RWPE2 (cell line): ENCODE measurements at regions not wholly inside any gene's neighbourhood (a gene's known extent, or its start where the extent isn't known, plus 50 kb on each side); places are given as distances from the start of the nearest gene placed in this dataset.
"Not testable (repeated sequence)": the region's sequence is repeated elsewhere in the genome, so short reads cannot be mapped to it uniquely, and the experiment has no call there.

Source experiments
- ATAC-seq: fragments of 200-7000 bp; cut with Tn5 transposase; 3 replicates; pipeline ENCODE4 v1.9.1; 2021; ENCODE audit warnings: low read depth
- DNase-seq: peaks from one replicate; pipeline ENCODE4 v3.0.0-alpha.2; 2020; ENCODE audit warnings: low spot score
- H3K27ac ChIP-seq: fragments of 450-650 bp; 2 replicates; pipeline ENCODE4 v1.5.1; 2017; ENCODE audit warnings: mild to moderate bottlenecking; ENCODE audit not compliant: poor library complexity, severe bottlenecking
- H3K27me3 ChIP-seq: fragments of 250-450 bp; sonication (Bioruptor Pico); 2 replicates; pipeline ENCODE4 v1.5.1; 2021; ENCODE audit warnings: mild to moderate bottlenecking, moderate library complexity; ENCODE audit not compliant: insufficient read depth, poor library complexity, severe bottlenecking
- H3K36me3 ChIP-seq: fragments of 250-450 bp; sonication (Bioruptor Pico); 2 replicates; pipeline ENCODE4 v1.5.1; 2020; ENCODE audit warnings: low read depth, mild to moderate bottlenecking, moderate library complexity
- H3K4me1 ChIP-seq: fragments of 250-450 bp; sonication (Bioruptor Pico); 2 replicates; pipeline ENCODE4 v1.5.1; 2021; ENCODE audit warnings: mild to moderate bottlenecking, moderate library complexity; ENCODE audit not compliant: insufficient read depth, poor library complexity, severe bottlenecking
- H3K4me3 ChIP-seq: fragments of 250-450 bp; sonication (Bioruptor Pico); 2 replicates; pipeline ENCODE4 v1.5.1; 2021; ENCODE audit warnings: mild to moderate bottlenecking, moderate library complexity; ENCODE audit not compliant: severe bottlenecking
- H3K9me3 ChIP-seq: fragments of 250-450 bp; sonication (Bioruptor Pico); 2 replicates; pipeline ENCODE4 v1.5.1; 2021; ENCODE audit warnings: mild to moderate bottlenecking, moderate library complexity; ENCODE audit not compliant: severe bottlenecking
- CTCF ChIP-seq: fragments of 450-650 bp; IDR thresholded peaks from one replicate; pipeline ENCODE4 v1.5.1; 2017; ENCODE audit warnings: mild to moderate bottlenecking, moderate library complexity; ENCODE audit not compliant: poor library complexity, severe bottlenecking

DNA sequence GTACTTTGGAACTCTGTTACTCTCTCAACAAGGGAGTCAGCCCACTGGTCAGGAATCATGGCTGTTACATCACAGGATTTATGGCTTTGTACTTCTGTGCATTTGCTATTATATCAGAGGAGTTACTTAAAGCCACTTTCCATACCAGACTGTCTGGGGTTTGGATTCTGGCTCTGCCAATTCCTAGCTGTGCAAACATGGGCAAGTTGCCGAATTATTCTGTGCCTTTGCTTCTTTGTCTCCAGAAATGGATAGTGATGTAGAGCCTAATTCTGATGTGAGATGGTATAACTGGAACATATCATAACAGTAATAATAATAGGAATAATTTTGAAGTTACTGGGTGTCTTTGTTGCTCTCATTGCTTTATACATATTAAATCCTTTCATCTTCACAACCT is 1047.3 kb upstream of the SEMA6A start:
- no peaks in the 10 kb centered on the region for H3K36me3 ChIP-seq
- H3K27me3 ChIP-seq, result no peaks in the 10 kb centered on the region
- no peaks in the 10 kb centered on the region for H3K4me1 ChIP-seq
- no peak for DNase-seq
- no peak overlapping the region for H3K27ac ChIP-seq
- no peak overlapping the region for H3K4me3 ChIP-seq
- no peak for ATAC-seq
- H3K9me3 ChIP-seq, result peaks cover 2% of the 10 kb centered on the region
- TF ChIP-seq CTCF, result no peak

- no peak overlapping the region for H3K4me3 ChIP-seq
- peaks cover 3% of the 10 kb centered on the region for H3K27me3 ChIP-seq
- H3K27ac ChIP-seq, result no peak overlapping the region
- no peaks in the 10 kb centered on the region for H3K9me3 ChIP-seq
- DNase-seq, result no peak
- no peak for ATAC-seq
- no peak for TF ChIP-seq CTCF
- H3K36me3 ChIP-seq, result no peaks in the 10 kb centered on the region
- H3K4me1 ChIP-seq, result no peaks in the 10 kb centered on the region
These were observed 1040.6 kb upstream of the SEMA6A start for GRCh38 chr5:117615226-117615625.

DNA sequence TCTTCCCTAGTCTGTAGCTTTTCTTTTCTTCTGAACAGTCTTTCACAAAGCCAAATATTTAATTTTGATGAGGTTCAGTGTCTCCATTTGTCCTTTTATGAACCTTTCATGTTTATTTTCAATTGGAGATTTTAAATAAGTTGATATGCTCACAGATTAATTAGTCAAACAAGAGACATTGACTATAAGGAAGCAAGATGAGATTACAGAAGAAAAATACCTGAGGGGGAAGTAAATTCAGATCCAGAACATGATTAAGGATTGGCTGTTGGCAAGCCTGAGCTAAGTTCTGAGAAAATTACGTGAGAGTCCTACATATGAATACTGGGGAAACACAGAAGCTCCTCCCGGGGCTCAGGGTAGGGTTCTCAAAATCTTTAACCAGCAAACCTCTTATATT is 1039.8 kb upstream of the SEMA6A start:
- no peaks in the 10 kb centered on the region for H3K36me3 ChIP-seq
- ATAC-seq (no peak), DNase-seq (no peak)
- TF ChIP-seq CTCF, result no peak
- H3K9me3 ChIP-seq, result no peaks in the 10 kb centered on the region
- H3K4me3 ChIP-seq, result no peak overlapping the region
- H3K4me1 ChIP-seq, result no peaks in the 10 kb centered on the region
- H3K27ac ChIP-seq, result no peak overlapping the region
- peaks cover 3% of the 10 kb centered on the region for H3K27me3 ChIP-seq

- no peak for DNase-seq
- Histone ChIP-seq H3K27me3 (peaks cover 5% of the 10 kb centered on the region), H3K4me1 (no peaks in the 10 kb centered on the region), H3K27ac (no peak overlapping the region), H3K4me3 (no peak overlapping the region), H3K9me3 (peaks cover 4% of the 10 kb centered on the region), H3K36me3 (no peaks in the 10 kb centered on the region)
- no peak for ATAC-seq
- TF ChIP-seq CTCF, result no peak
These were observed 1030.2 kb upstream of the SEMA6A start for GRCh38 chr5:117604845-117605244.

- not testable (repeated sequence) for H3K27ac ChIP-seq, H3K36me3 ChIP-seq, ATAC-seq, H3K27me3 ChIP-seq, H3K4me1 ChIP-seq, DNase-seq, H3K4me3 ChIP-seq, H3K9me3 ChIP-seq
These were observed 1025.2 kb upstream of the SEMA6A start for GRCh38 chr5:117599811-117600210.

DNA sequence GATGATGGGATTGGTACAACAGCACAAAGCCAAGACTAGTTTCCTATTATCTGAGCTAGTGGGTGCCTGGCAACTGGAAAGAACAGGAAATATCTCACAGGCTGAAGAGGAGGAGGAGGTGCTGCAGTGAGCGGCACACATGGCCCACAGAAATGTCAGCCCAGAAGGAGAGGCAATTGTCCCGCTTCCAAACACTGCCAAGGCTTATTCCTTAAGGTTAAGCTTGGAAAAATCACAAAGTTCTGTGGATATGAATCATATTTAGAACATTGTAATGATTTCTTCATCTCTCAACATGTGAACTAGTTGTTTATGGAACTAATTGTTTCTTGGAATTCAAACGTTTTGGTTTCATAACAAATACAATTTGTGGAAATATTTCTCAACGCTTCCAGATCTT is 1019.5 kb upstream of the SEMA6A start:
- no peaks in the 10 kb centered on the region for H3K4me1 ChIP-seq
- no peaks in the 10 kb centered on the region for H3K9me3 ChIP-seq
- ATAC-seq, result no peak; the same call in 2 of the 3 replicates
- DNase-seq, result no peak
- no peak for TF ChIP-seq CTCF
- H3K27me3 ChIP-seq, result no peaks in the 10 kb centered on the region
- no peaks in the 10 kb centered on the region for H3K36me3 ChIP-seq
- no peak overlapping the region for H3K4me3 ChIP-seq
- no peak overlapping the region for H3K27ac ChIP-seq
